ENCODE measurements at regions not wholly inside any gene's neighbourhood (a gene's known extent, or its start where the extent isn't known, plus 50 kb on each side); places are given as distances from the start of the nearest gene placed in this dataset.

GRCh38 chr9:84600739-84601138 lies 68.8 kb upstream of the NTRK2 start:
- no peak for FAIRE-seq
- Histone ChIP-seq H3K36me3 (ENCODE audit: control insufficient read depth, insufficient read depth, low read length) (no peaks in the 10 kb centered on the region), H3K4me3 (ENCODE audit: low read depth, low read length) (no peak overlapping the region), H3K27me3 (ENCODE audit: control insufficient read depth, insufficient read depth, low read length) (no peaks in the 10 kb centered on the region)
- TF ChIP-seq CTCF (IDR thresholded peaks at IDR 0.05; ENCODE audit: insufficient read depth, low read length, severe bottlenecking): no peak
- DNase-seq (ENCODE audit: low read depth): peak; percentile 30

- TF ChIP-seq CTCF (IDR thresholded peaks at IDR 0.05; ENCODE audit: insufficient read depth, low read length, severe bottlenecking): no peak
- DNase-seq (ENCODE audit: low read depth): no peak
- H3K36me3 ChIP-seq (ENCODE audit: control insufficient read depth, insufficient read depth, low read length): no peaks in the 10 kb centered on the region
- no peak overlapping the region for H3K4me3 ChIP-seq (ENCODE audit: low read depth, low read length)
- no peak for FAIRE-seq
- no peaks in the 10 kb centered on the region for H3K27me3 ChIP-seq (ENCODE audit: control insufficient read depth, insufficient read depth, low read length)
Measured at GRCh38 chr9:84604223-84604622, 65.3 kb upstream of the NTRK2 start.

GRCh38 chr9:84609779-84610178 lies 59.8 kb upstream of the NTRK2 start:
- FAIRE-seq (no peak), DNase-seq (ENCODE audit: low read depth) (no peak)
- no peak overlapping the region for H3K4me3 ChIP-seq (ENCODE audit: low read depth, low read length)
- H3K27me3 ChIP-seq (ENCODE audit: control insufficient read depth, insufficient read depth, low read length): no peaks in the 10 kb centered on the region
- no peaks in the 10 kb centered on the region for H3K36me3 ChIP-seq (ENCODE audit: control insufficient read depth, insufficient read depth, low read length)
- TF ChIP-seq CTCF (IDR thresholded peaks at IDR 0.05; ENCODE audit: insufficient read depth, low read length, severe bottlenecking): no peak

- H3K4me3 ChIP-seq (ENCODE audit: low read depth, low read length): no peak overlapping the region
- no peaks in the 10 kb centered on the region for H3K27me3 ChIP-seq (ENCODE audit: control insufficient read depth, insufficient read depth, low read length)
- DNase-seq (ENCODE audit: low read depth) (no peak), FAIRE-seq (no peak)
- TF ChIP-seq CTCF (IDR thresholded peaks at IDR 0.05; ENCODE audit: insufficient read depth, low read length, severe bottlenecking): no peak
- no peaks in the 10 kb centered on the region for H3K36me3 ChIP-seq (ENCODE audit: control insufficient read depth, insufficient read depth, low read length)
Measured at GRCh38 chr9:84613431-84613830, 56.1 kb upstream of the NTRK2 start.

- Histone ChIP-seq H3K36me3 (ENCODE audit: control insufficient read depth, insufficient read depth, low read length) (no peaks in the 10 kb centered on the region), H3K4me3 (ENCODE audit: low read depth, low read length) (no peak overlapping the region), H3K27me3 (ENCODE audit: control insufficient read depth, insufficient read depth, low read length) (peaks cover 1% of the 10 kb centered on the region)
- no peak for TF ChIP-seq CTCF (IDR thresholded peaks at IDR 0.05; ENCODE audit: insufficient read depth, low read length, severe bottlenecking)
- DNase-seq (ENCODE audit: low read depth) (no peak), FAIRE-seq (no peak)
Measured at GRCh38 chr9:84615544-84615943, 54.0 kb upstream of the NTRK2 start.

GRCh38 chr9:84617411-84618029 lies 52.0 kb upstream of the NTRK2 start:
- no peak for FAIRE-seq
- Histone ChIP-seq H3K36me3 (ENCODE audit: control insufficient read depth, insufficient read depth, low read length) (no peaks in the 10 kb centered on the region), H3K27me3 (ENCODE audit: control insufficient read depth, insufficient read depth, low read length) (peaks cover 1% of the 10 kb centered on the region), H3K4me3 (ENCODE audit: low read depth, low read length) (no peak overlapping the region)
- DNase-seq (ENCODE audit: low read depth): no peak
- TF ChIP-seq CTCF (IDR thresholded peaks at IDR 0.05; ENCODE audit: insufficient read depth, low read length, severe bottlenecking): no peak

All from bronchial epithelial cell (primary cell).